Endothelial cell of umbilical vein (primary cell): ENCODE measurements at regions not wholly inside any gene's neighbourhood (a gene's known extent, or its start where the extent isn't known, plus 50 kb on each side); places are given as distances from the start of the nearest gene placed in this dataset.

Source experiments
- FOS ChIP-seq: IDR thresholded peaks from 2 replicates; pipeline ENCODE4 v1.6.1; 2011; ENCODE audit warnings: mild to moderate bottlenecking, low read length, moderate library complexity, borderline replicate concordance; ENCODE audit not compliant: insufficient read depth
- POLR2A ChIP-seq: IDR thresholded peaks from 2 replicates; pipeline ENCODE4 v1.6.1; 2012; ENCODE audit warnings: low read depth, mild to moderate bottlenecking, control low read depth, low read length
- TF ChIP-seq, protein P1 (sequence below), 2 donors: IDR thresholded peaks; 1 replicate in 1 of 2; 2 replicates in 1 of 2; pipeline ENCODE4 v1.5.1; 2011; ENCODE audit warnings: low read length in 2 of 2, mild to moderate bottlenecking in 2 of 2, moderate library complexity in 2 of 2, control low read depth in 1 of 2, inconsistent platforms in 1 of 2, low read depth in 1 of 2; ENCODE audit not compliant: insufficient read depth in 1 of 2; ENCODE audit errors: extremely low read depth in 1 of 2

DNA sequence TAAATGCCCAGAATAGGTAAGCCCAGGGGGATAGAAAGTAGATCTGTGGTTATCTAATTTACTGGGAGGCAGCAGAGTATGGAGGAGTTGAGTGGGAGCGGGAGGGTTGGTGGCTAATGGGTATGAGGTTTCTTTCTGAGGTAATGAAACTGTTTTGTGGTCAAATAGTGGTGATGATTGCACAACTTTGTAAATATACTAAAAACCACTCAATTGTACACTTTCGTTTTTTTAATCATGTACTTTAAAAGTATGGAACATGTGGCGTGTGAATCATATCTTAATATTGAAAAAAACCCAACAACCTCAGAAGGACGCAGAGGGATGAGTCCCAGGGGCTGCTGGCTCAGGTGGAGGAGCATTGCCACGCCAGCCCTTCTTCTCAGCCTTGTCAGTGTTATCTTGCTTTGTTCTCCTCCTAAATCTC, 118.1 kb downstream of the WDR11 start:
- TF ChIP-seq, protein P1, sequence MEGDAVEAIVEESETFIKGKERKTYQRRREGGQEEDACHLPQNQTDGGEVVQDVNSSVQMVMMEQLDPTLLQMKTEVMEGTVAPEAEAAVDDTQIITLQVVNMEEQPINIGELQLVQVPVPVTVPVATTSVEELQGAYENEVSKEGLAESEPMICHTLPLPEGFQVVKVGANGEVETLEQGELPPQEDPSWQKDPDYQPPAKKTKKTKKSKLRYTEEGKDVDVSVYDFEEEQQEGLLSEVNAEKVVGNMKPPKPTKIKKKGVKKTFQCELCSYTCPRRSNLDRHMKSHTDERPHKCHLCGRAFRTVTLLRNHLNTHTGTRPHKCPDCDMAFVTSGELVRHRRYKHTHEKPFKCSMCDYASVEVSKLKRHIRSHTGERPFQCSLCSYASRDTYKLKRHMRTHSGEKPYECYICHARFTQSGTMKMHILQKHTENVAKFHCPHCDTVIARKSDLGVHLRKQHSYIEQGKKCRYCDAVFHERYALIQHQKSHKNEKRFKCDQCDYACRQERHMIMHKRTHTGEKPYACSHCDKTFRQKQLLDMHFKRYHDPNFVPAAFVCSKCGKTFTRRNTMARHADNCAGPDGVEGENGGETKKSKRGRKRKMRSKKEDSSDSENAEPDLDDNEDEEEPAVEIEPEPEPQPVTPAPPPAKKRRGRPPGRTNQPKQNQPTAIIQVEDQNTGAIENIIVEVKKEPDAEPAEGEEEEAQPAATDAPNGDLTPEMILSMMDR (IDR thresholded peaks at IDR 0.05; ENCODE audit: extremely low read depth in 1 of 2, insufficient read depth in 1 of 2, low read depth in 1 of 2, low read length in 2 of 2) = no peak
- TF ChIP-seq FOS = no peak
- TF ChIP-seq POLR2A = no peak
